ENCODE measurements at regions not wholly inside any gene's neighbourhood (a gene's known extent, or its start where the extent isn't known, plus 50 kb on each side); places are given as distances from the start of the nearest gene placed in this dataset.
"Not testable (repeated sequence)": the region's sequence is repeated elsewhere in the genome, so short reads cannot be mapped to it uniquely, and the experiment has no call there.

DNA sequence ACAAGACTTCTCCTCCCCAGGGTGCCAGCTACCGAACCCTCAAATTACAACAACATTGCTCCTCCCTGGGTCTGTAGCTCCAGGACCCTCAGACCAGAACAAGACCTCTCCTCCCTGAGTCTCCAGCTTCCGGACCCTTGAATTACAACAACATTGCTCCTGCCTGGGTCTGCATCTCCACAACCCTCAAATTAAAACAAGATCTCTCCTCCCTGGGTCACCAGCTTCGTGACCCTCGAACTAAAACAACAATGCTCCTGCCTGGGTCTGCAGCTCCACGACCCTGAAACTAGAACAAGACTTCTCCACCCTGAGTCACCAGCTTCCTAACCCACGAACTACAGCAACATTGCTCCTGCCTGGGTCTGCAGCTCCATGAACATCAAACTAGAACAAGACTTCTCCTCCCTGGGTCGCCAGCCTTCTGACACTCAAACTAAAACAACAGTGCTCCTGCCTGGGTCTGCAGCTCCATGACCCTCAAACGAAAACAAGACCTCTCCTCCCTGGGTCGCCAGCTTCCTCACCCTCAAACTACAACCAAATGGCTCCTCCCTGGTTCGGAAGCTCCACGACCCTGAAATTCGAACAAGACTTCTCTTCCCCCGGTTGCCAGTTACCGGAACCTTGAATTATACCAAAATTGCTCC, 324.5 kb downstream of the PREX1 start:
- Histone ChIP-seq H3K9me3 (no peaks in the 10 kb centered on the region), H3K27me3 (no peaks in the 10 kb centered on the region), H3K4me1 (ENCODE audit: control insufficient read depth in 1 of 2, insufficient read depth in 1 of 2, low read depth in 1 of 2, low read length in 1 of 2) (no peaks in the 10 kb centered on the region), H3K4me3 (ENCODE audit: low read depth in 1 of 2, low read length in 1 of 2) (no peak overlapping the region), H3K27ac (no peak overlapping the region), H3K36me3 (no peaks in the 10 kb centered on the region)
- TF ChIP-seq, protein P1, sequence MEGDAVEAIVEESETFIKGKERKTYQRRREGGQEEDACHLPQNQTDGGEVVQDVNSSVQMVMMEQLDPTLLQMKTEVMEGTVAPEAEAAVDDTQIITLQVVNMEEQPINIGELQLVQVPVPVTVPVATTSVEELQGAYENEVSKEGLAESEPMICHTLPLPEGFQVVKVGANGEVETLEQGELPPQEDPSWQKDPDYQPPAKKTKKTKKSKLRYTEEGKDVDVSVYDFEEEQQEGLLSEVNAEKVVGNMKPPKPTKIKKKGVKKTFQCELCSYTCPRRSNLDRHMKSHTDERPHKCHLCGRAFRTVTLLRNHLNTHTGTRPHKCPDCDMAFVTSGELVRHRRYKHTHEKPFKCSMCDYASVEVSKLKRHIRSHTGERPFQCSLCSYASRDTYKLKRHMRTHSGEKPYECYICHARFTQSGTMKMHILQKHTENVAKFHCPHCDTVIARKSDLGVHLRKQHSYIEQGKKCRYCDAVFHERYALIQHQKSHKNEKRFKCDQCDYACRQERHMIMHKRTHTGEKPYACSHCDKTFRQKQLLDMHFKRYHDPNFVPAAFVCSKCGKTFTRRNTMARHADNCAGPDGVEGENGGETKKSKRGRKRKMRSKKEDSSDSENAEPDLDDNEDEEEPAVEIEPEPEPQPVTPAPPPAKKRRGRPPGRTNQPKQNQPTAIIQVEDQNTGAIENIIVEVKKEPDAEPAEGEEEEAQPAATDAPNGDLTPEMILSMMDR (IDR thresholded peaks at IDR 0.05) = no peak

DNA sequence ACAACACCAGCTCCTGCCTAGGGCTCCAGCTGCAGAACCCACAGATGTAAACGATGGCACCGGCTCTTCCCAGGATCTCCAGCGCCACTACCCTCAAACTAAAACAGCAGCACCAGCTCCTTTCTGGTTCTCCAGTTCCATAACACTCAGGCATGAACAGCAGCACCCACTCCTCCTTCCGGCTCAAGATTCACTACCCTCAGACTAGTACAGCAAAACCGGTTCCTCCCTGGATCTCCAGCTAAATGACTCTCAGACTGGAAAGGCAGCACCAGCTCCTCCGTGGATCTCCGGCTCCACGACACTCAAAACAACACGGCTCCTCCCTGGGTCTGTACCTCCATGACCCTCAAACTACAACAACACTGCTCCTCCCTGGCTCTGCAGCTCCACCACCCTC, 325.0 kb downstream of the PREX1 start:
- Histone ChIP-seq H3K9me3 (no peaks in the 10 kb centered on the region), H3K4me1 (ENCODE audit: control insufficient read depth in 1 of 2, insufficient read depth in 1 of 2, low read depth in 1 of 2, low read length in 1 of 2) (no peaks in the 10 kb centered on the region), H3K27ac (no peak overlapping the region), H3K4me3 (ENCODE audit: low read depth in 1 of 2, low read length in 1 of 2) (no peak overlapping the region), H3K36me3 (no peaks in the 10 kb centered on the region), H3K27me3 (no peaks in the 10 kb centered on the region)
- TF ChIP-seq, protein P1 (IDR thresholded peaks at IDR 0.05) = no peak

DNA sequence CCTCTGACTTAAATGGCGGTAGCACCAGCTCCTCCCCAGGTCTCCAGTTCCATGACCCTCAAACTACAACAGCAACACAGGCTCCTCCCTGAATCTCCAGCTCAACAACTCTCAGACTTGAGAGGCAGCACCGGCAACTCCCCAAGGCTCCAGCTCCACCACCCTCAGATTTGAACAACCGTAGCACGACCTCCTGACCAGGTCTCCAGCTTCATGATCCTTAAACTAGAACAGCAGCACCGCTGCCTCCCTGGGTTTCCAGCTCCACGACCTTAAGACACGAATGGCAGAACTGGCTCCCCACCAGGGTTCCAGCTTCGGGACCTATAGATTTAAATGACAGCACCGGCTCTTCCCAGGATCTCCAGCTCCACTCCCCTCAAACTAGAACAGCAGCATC, 325.8 kb downstream of the PREX1 start:
- no peaks in the 10 kb centered on the region for H3K36me3 ChIP-seq
- no peak overlapping the region for H3K27ac ChIP-seq
- H3K4me3 ChIP-seq (ENCODE audit: low read depth in 1 of 2, low read length in 1 of 2) = no peak overlapping the region
- H3K27me3 ChIP-seq = no peaks in the 10 kb centered on the region
- H3K4me1 ChIP-seq (ENCODE audit: control insufficient read depth in 1 of 2, insufficient read depth in 1 of 2, low read depth in 1 of 2, low read length in 1 of 2) = no peaks in the 10 kb centered on the region
- TF ChIP-seq, protein P1 (IDR thresholded peaks at IDR 0.05) = no peak
- H3K9me3 ChIP-seq = no peaks in the 10 kb centered on the region

DNA sequence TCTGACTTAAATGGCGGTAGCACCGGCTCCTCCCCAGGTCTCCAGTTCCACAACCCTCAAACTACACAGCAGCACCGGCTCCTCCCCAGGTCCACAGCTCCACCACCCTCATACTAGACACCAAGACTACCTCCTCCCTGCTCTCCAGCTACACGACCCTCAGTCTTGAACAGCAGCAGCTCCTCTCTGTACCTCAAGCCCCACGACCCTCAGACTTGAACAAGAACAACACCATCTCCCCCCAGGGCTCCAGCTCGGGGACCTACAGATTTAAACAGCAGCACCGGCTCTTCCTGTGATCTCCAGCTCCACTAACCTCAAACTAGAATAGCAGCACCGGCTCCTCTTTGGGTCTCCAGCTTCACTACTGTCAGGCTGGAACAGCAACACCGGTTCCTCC, 326.9 kb downstream of the PREX1 start:
- not testable (repeated sequence) for H3K4me3 ChIP-seq (ENCODE audit: low read depth in 1 of 2, low read length in 1 of 2); H3K36me3 ChIP-seq; H3K27ac ChIP-seq; H3K4me1 ChIP-seq (ENCODE audit: control insufficient read depth in 1 of 2, insufficient read depth in 1 of 2, low read depth in 1 of 2, low read length in 1 of 2); H3K27me3 ChIP-seq; H3K9me3 ChIP-seq

DNA sequence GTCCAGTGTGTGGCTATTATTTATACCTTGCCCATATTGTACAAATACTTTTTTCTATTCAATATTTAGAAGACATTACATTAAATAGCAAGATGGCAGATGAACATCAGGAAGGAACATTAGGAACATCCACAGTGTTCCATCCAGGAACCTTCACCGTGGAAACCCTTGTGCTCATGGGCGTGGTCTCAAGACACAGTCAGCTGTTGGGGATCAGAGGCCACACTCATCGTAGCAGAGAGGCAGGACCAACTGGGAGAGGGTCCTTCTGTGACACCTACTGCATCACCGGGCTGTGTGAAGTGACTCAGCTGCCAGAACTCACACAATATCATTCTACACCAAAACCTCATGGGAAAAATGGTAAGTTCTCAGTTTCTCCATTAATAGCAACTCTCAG, 328.9 kb downstream of the PREX1 start:
- not testable (repeated sequence) for H3K27ac ChIP-seq; H3K9me3 ChIP-seq; H3K36me3 ChIP-seq; H3K27me3 ChIP-seq; H3K4me1 ChIP-seq (ENCODE audit: control insufficient read depth in 1 of 2, insufficient read depth in 1 of 2, low read depth in 1 of 2, low read length in 1 of 2); H3K4me3 ChIP-seq (ENCODE audit: low read depth in 1 of 2, low read length in 1 of 2)

DNA sequence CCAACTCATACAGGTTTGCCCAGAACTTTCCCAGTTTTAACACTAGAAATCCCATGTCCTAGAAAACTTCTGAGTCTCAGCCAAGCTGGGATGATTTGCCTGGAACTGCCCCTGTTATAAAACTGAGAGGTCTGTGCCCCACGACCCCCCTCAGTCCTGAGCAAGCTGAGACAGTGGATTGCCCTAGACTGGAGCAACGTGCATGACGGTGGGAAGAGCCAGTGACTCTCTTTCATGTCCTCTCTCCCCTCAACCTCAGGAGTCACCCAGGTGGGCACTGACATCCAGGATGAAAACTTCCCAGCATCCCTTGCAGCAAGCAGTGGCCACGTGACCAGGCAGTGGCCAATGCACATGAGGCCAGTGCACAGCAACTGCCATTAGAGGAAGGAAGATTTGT, 329.7 kb downstream of the PREX1 start:
- not testable (repeated sequence) for H3K36me3 ChIP-seq; H3K4me1 ChIP-seq (ENCODE audit: control insufficient read depth in 1 of 2, insufficient read depth in 1 of 2, low read depth in 1 of 2, low read length in 1 of 2); H3K9me3 ChIP-seq; H3K4me3 ChIP-seq (ENCODE audit: low read depth in 1 of 2, low read length in 1 of 2); H3K27me3 ChIP-seq; H3K27ac ChIP-seq

- Histone ChIP-seq H3K4me1 (ENCODE audit: control insufficient read depth in 1 of 2, insufficient read depth in 1 of 2, low read depth in 1 of 2, low read length in 1 of 2) (no peaks in the 10 kb centered on the region), H3K27me3 (no peaks in the 10 kb centered on the region), H3K9me3 (no peaks in the 10 kb centered on the region), H3K27ac (no peak overlapping the region), H3K36me3 (no peaks in the 10 kb centered on the region), H3K4me3 (ENCODE audit: low read depth in 1 of 2, low read length in 1 of 2) (no peak overlapping the region)
- TF ChIP-seq, protein P1 (IDR thresholded peaks at IDR 0.05) = no peak
These were observed 333.8 kb downstream of the PREX1 start for GRCh38 chr20:48493966-48494365.

- not testable (repeated sequence) for H3K27me3 ChIP-seq; H3K4me3 ChIP-seq (ENCODE audit: low read depth in 1 of 2, low read length in 1 of 2); H3K4me1 ChIP-seq (ENCODE audit: control insufficient read depth in 1 of 2, insufficient read depth in 1 of 2, low read depth in 1 of 2, low read length in 1 of 2); H3K36me3 ChIP-seq; H3K9me3 ChIP-seq; H3K27ac ChIP-seq
These were observed 334.5 kb downstream of the PREX1 start for GRCh38 chr20:48493331-48493730.
